Sciatic nerve (tissue), 2 donors: ENCODE measurements at regions not wholly inside any gene's neighbourhood (a gene's known extent, or its start where the extent isn't known, plus 50 kb on each side); places are given as distances from the start of the nearest gene placed in this dataset.
"Not testable (repeated sequence)": the region's sequence is repeated elsewhere in the genome, so short reads cannot be mapped to it uniquely, and the experiment has no call there.

Experiments
- ATAC-seq: fragments of 200-7000 bp; cut with Tn5 transposase; one replicate; pipeline ENCODE4 v1.9.1; 2020; ENCODE audit warnings: mild to moderate bottlenecking, moderate library complexity
- DNase-seq: peaks from one replicate; pipeline ENCODE4 v3.0.0-alpha.2; 2020; ENCODE audit warnings: low spot score
- intact Hi-C: fragments of 100-400 bp; cut with DNase I; formaldehyde crosslinking; loops from one replicate; pipeline ENCODE4 v1.14.2; 2022
- donor health status: DM: no; HTN: no; CAD: no.
- donor health status: DM: no; HTN: no; CAD: no.

- no peak for ATAC-seq
- no peak for DNase-seq
- intact Hi-C loops: no loop called here
These were observed 197.5 kb downstream of the CCNG2 start for GRCh38 chr4:77354550-77354949.

- intact Hi-C loops: no loop called here
- DNase-seq (no peak), ATAC-seq (no peak)
These were observed 198.7 kb downstream of the CCNG2 start for GRCh38 chr4:77355731-77356130.

GRCh38 chr4:77358315-77358928 lies 201.4 kb downstream of the CCNG2 start:
- DNase-seq (no peak), ATAC-seq (peak; percentile 55)
- intact Hi-C loops: no loop called here

- ATAC-seq: no peak
- no peak for DNase-seq
- intact Hi-C loops: no loop called here
These were observed 203.4 kb downstream of the CCNG2 start for GRCh38 chr4:77360451-77360850.

- DNase-seq, intact Hi-C loops: not testable (repeated sequence)
- ATAC-seq: peak; percentile 38
These were observed 209.9 kb downstream of the CCNG2 start for GRCh38 chr4:77366876-77367275.

GRCh38 chr4:77367638-77368037 lies 210.6 kb downstream of the CCNG2 start:
- ATAC-seq (no peak), DNase-seq (no peak)
- intact Hi-C loops: no loop called here

GRCh38 chr4:77372375-77372774 lies 215.4 kb downstream of the CCNG2 start:
- DNase-seq: no peak
- intact Hi-C loops: no loop called here
- ATAC-seq: no peak

GRCh38 chr4:77375866-77376607 lies 219.0 kb downstream of the CCNG2 start:
- intact Hi-C loops: no loop called here
- no peak for ATAC-seq
- no peak for DNase-seq

- DNase-seq (no peak), ATAC-seq (no peak)
- intact Hi-C loops: no loop called here
These were observed 219.9 kb downstream of the CCNG2 start for GRCh38 chr4:77376788-77377460.

- ATAC-seq: no peak
These were observed 221.5 kb upstream of the CXCL13 start for GRCh38 chr4:77384094-77384493.

GRCh38 chr4:77385124-77385969 lies 220.3 kb upstream of the CXCL13 start:
- DNase-seq (peak; percentile 72), ATAC-seq (peak; percentile 75)
- intact Hi-C loops: loop anchor here (10.0 kb wide), 1 partner anchor 229 kb away; no protein-coding TSS in a partner anchor

More at GRCh38 chr4:77384094-77384493, 221.5 kb upstream of the CXCL13 start:
- no peak for DNase-seq
- intact Hi-C loops: loop anchor here (10.0 kb wide), 1 partner anchor 231 kb away; no protein-coding TSS in a partner anchor

- DNase-seq (no peak), ATAC-seq (no peak)
- intact Hi-C loops: no loop called here
These were observed 211.6 kb upstream of the CXCL13 start for GRCh38 chr4:77393996-77394395.

- intact Hi-C loops: no loop called here
- no peak for ATAC-seq
- no peak for DNase-seq
These were observed 210.1 kb upstream of the CXCL13 start for GRCh38 chr4:77395481-77395880.

- intact Hi-C loops: no loop called here
- ATAC-seq: no peak
- DNase-seq: no peak
These were observed 207.4 kb upstream of the CXCL13 start for GRCh38 chr4:77398256-77398655.

- DNase-seq: no peak
- no peak for ATAC-seq
- intact Hi-C loops: no loop called here
These were observed 205.8 kb upstream of the CXCL13 start for GRCh38 chr4:77399831-77400230.

- DNase-seq: no peak
- ATAC-seq: no peak
- intact Hi-C loops: no loop called here
These were observed 191.9 kb upstream of the CXCL13 start for GRCh38 chr4:77413766-77414165.

GRCh38 chr4:77415689-77416088 lies 189.9 kb upstream of the CXCL13 start:
- no peak for ATAC-seq
- intact Hi-C loops: no loop called here
- no peak for DNase-seq

- ATAC-seq (no peak), DNase-seq (no peak)
- intact Hi-C loops: no loop called here
These were observed 187.3 kb upstream of the CXCL13 start for GRCh38 chr4:77418333-77418732.

- no peak for ATAC-seq
- DNase-seq: no peak
- intact Hi-C loops: no loop called here
These were observed 174.8 kb upstream of the CXCL13 start for GRCh38 chr4:77430847-77431246.
